Neural progenitor cell (in vitro differentiated cells): ENCODE measurements at regions not wholly inside any gene's neighbourhood (a gene's known extent, or its start where the extent isn't known, plus 50 kb on each side); places are given as distances from the start of the nearest gene placed in this dataset.

Experiments
- EZH2 ChIP-seq: fragments of 200-600 bp; sonication (generic); IDR thresholded peaks from 2 replicates; pipeline ENCODE4 v1.6.1; 2017; ENCODE audit warnings: antibody characterized with exemption, mild to moderate bottlenecking, moderate library complexity
- EZH2phosphoT487 ChIP-seq: fragments of 200-600 bp; sonication (generic); IDR thresholded peaks from 2 replicates; pipeline ENCODE4 v1.6.1; 2017; ENCODE audit warnings: antibody characterized with exemption
- TF ChIP-seq, protein P1 (sequence below): fragments of 200-600 bp; sonication (generic); IDR thresholded peaks from 2 replicates; pipeline ENCODE4 v1.5.1; 2017; ENCODE audit warnings: antibody characterized with exemption, mild to moderate bottlenecking

DNA sequence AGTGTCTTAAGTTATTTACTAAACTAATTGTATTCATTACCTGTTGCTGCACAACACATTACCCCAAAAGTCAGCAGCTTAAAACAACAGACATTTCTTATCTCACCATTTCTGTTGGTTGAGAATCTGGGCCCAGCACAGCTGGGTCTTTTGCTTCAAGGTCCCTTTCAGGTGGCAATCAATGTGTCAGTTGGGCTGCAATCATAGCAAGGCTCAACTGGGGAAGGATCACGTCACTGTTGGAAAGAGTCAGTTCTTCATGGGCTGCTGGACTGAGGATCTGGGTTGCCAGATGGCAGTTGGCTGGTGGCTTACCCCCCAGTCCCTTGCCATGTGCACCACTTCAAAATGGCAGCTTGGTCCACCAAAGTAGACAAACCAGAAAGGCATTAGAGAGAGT, 261.2 kb downstream of the SUCLG1 start:
- TF ChIP-seq, protein P1, sequence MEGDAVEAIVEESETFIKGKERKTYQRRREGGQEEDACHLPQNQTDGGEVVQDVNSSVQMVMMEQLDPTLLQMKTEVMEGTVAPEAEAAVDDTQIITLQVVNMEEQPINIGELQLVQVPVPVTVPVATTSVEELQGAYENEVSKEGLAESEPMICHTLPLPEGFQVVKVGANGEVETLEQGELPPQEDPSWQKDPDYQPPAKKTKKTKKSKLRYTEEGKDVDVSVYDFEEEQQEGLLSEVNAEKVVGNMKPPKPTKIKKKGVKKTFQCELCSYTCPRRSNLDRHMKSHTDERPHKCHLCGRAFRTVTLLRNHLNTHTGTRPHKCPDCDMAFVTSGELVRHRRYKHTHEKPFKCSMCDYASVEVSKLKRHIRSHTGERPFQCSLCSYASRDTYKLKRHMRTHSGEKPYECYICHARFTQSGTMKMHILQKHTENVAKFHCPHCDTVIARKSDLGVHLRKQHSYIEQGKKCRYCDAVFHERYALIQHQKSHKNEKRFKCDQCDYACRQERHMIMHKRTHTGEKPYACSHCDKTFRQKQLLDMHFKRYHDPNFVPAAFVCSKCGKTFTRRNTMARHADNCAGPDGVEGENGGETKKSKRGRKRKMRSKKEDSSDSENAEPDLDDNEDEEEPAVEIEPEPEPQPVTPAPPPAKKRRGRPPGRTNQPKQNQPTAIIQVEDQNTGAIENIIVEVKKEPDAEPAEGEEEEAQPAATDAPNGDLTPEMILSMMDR = no peak
- TF ChIP-seq EZH2 = no peak
- TF ChIP-seq EZH2phosphoT487 = no peak
